ENCODE measurements at regions not wholly inside any gene's neighbourhood (a gene's known extent, or its start where the extent isn't known, plus 50 kb on each side); places are given as distances from the start of the nearest gene placed in this dataset.

- FAIRE-seq (no peak), DNase-seq (ENCODE audit: low read depth, low spot score) (no peak), ATAC-seq (no peak)
- Histone ChIP-seq H3K9ac (ENCODE audit: control insufficient read depth, insufficient read depth, low read length) (no peak overlapping the region), H3K4me1 (ENCODE audit: control insufficient read depth, insufficient read depth, low read length) (no peaks in the 10 kb centered on the region), H2AFZ (ENCODE audit: control insufficient read depth, low read depth, low read length) (no peak overlapping the region), H3K27ac (ENCODE audit: control insufficient read depth, insufficient read depth) (no peak overlapping the region), H3K4me3 (no peak overlapping the region), H3K27me3 (replicated peaks in 1 of 2; ENCODE audit: control insufficient read depth in 2 of 2, insufficient read depth in 2 of 2, low read length in 1 of 2) (no peaks in the 10 kb centered on the region), H4K20me1 (ENCODE audit: control insufficient read depth, insufficient read depth) (no peaks in the 10 kb centered on the region), H3K79me2 (ENCODE audit: control insufficient read depth, insufficient read depth, low read length) (no peaks in the 10 kb centered on the region), H3K9me3 (replicated peaks; ENCODE audit: control insufficient read depth, insufficient read depth, low read length) (no peaks in the 10 kb centered on the region), H3K36me3 (ENCODE audit: control insufficient read depth in 2 of 2, insufficient read depth in 2 of 2, low read length in 1 of 2) (no peaks in the 10 kb centered on the region), H3K4me2 (ENCODE audit: control insufficient read depth, insufficient read depth) (no peak overlapping the region)
- ChIA-PET RAD21 (ENCODE audit: unreplicated experiment) (no interaction called here), POLR2A (no interaction called here), CTCF (interaction anchor here (1.4 kb wide), 1 partner anchor 36 kb away, joined by 4 read pairs; no protein-coding TSS in a partner anchor), SMC1A (ENCODE audit: uncharacterized antibody, unreplicated experiment) (interaction anchor here (0.6 kb wide), 1 partner anchor 15 kb away, joined by 3 read pairs; no protein-coding TSS in a partner anchor)
- no TSS peak for BruUV-seq (replicated peaks)
- TF ChIP-seq ATF2 (IDR thresholded peaks at IDR 0.05; ENCODE audit: low read length) (no peak), MTA2 (IDR thresholded peaks at IDR 0.05; ENCODE audit: low read depth) (no peak), YBX1 (IDR thresholded peaks at IDR 0.05) (no peak)
- TF ChIP-seq, protein P1, sequence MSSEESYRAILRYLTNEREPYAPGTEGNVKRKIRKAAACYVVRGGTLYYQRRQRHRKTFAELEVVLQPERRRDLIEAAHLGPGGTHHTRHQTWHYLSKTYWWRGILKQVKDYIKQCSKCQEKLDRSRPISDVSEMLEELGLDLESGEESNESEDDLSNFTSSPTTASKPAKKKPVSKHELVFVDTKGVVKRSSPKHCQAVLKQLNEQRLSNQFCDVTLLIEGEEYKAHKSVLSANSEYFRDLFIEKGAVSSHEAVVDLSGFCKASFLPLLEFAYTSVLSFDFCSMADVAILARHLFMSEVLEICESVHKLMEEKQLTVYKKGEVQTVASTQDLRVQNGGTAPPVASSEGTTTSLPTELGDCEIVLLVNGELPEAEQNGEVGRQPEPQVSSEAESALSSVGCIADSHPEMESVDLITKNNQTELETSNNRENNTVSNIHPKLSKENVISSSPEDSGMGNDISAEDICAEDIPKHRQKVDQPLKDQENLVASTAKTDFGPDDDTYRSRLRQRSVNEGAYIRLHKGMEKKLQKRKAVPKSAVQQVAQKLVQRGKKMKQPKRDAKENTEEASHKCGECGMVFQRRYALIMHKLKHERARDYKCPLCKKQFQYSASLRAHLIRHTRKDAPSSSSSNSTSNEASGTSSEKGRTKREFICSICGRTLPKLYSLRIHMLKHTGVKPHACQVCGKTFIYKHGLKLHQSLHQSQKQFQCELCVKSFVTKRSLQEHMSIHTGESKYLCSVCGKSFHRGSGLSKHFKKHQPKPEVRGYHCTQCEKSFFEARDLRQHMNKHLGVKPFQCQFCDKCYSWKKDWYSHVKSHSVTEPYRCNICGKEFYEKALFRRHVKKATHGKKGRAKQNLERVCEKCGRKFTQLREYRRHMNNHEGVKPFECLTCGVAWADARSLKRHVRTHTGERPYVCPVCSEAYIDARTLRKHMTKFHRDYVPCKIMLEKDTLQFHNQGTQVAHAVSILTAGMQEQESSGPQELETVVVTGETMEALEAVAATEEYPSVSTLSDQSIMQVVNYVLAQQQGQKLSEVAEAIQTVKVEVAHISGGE (CRISPR knock-in tag; IDR thresholded peaks at IDR 0.05), result no peak
- 35% methylated on average over 1 of the region's 1 CpG for WGBS (ENCODE audit: insufficient coverage, insufficient replicate concordance, low lambda C conversion rate, missing lambda C conversion rate)
- intact Hi-C loops (cut with micrococcal nuclease; ENCODE audit: unreplicated experiment) (no loop called here), in situ Hi-C loops (cut with MboI) (no loop called here)
Observed at GRCh38 chr2:15094161-15094560, 461.6 kb downstream of the LRATD1 start.

Data from GM12878 (cell line).